GM19372 (cell line): ENCODE measurements at regions not wholly inside any gene's neighbourhood (a gene's known extent, or its start where the extent isn't known, plus 50 kb on each side); places are given as distances from the start of the nearest gene placed in this dataset.
"Not testable (repeated sequence)": the region's sequence is repeated elsewhere in the genome, so short reads cannot be mapped to it uniquely, and the experiment has no call there.

Source experiments
- ATAC-seq: cut with Tn5 transposase; IDR thresholded peaks from one replicate; pipeline ENCODE4 v1.9.1; 2021; ENCODE audit warnings: mild to moderate bottlenecking, low read depth, moderate library complexity; ENCODE audit not compliant: unreplicated experiment

- not testable (repeated sequence) for ATAC-seq
Measured at GRCh38 chr16:29094729-29095624, 110.1 kb downstream of the LAT start.

DNA sequence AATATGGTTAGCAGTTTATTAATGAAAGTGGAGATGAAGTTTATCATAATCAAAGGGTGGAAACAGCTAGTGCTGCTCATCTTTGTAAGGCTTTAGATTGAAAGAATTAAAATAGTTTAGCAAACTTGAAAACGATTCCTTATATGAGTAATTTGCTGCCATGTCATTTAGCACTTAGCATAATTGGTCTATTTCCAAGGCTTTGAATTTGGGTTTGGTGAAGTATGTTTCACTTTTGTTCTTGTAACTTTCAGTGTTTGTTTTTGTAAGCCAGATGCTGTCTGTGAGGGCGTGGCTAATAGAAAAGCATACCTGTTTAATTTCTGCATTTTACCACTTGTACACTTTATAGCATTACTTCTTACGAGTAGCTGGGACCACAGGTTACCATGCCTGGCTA is 109.5 kb downstream of the LAT start:
- ATAC-seq, result not testable (repeated sequence)

DNA sequence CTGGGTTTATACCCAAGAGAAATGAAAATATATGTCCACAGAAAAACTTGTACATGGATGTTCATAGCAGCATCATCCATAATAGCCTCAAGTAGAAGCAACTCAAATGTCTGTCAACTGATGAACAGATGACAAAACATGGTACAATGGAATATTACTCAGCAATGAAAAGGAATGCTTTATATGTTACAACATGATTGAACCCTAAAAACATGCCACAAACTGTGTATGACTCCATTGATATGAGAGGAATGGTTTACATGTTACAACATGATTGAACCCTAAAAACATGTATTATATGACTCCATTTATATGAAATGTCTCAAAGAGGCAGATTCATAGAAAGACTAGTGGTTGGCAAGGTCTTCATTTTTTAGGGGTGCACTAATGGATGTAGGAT is 104.8 kb downstream of the LAT start:
- not testable (repeated sequence) for ATAC-seq

DNA sequence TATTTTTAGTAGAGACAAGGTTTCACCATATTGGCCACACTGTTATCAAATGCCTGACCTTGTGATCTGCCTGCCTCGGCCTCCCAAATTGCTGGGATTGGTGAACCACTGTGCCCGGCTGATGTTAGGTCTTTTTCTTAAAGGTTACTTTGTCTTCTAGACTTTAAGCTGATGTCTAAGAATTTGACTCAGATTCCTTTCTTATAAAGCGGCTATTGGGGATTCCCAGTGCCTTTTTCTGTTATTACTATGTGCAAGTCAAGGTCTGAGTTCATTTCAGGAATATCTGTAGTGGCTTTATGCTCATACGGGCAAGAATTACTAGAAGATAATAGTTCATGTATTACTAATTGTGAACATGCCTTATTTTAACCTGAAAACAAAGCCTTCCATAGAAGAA is 102.8 kb downstream of the LAT start:
- not testable (repeated sequence) for ATAC-seq

- ATAC-seq, result not testable (repeated sequence)
Measured at GRCh38 chr16:29081829-29082639, 97.2 kb downstream of the LAT start.

DNA sequence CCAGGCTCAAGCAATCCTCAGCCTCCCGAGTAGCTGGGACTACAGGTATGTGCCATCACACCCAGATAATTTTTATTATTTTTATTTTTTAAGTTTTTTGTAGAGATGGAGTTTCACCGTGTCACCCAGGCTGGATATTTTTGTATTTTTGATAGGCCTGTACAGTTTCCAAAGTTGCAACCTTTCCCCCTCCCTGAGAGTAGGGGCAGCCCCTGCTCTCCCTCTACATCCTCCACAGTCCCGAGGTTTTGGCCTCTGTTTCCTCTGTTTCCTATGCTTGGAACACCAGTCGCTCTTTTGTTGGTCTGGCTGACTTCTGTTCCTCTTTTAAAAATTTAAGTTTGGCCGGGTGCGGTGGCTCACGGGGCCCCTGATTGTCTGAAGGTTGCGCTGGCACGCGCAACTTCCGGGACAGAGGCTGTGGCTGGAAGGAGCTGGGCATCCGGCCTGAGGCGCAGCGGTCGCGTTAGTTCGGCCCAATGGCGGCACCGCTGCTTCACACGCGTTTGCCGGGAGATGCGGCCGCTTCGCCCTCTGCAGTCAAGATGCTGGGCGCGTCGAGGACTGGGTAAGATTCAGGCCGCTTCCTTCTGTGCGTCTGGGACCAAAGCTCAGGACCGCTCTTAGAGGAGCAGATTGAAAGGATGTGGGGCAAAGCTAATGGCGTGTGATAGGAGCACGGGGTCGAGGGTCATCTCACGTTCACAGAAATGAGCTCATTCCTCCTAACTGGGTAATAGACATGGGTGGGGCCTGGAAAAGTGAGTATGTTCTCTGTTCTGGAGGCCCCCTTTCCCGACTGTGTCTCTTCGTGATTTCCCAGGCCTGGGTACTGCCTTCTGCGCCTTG is 89.9 kb downstream of the LAT start:
- ATAC-seq, result peak; percentile 76

- not testable (repeated sequence) for ATAC-seq
Measured at GRCh38 chr16:29062235-29062634, 77.4 kb downstream of the LAT start.

DNA sequence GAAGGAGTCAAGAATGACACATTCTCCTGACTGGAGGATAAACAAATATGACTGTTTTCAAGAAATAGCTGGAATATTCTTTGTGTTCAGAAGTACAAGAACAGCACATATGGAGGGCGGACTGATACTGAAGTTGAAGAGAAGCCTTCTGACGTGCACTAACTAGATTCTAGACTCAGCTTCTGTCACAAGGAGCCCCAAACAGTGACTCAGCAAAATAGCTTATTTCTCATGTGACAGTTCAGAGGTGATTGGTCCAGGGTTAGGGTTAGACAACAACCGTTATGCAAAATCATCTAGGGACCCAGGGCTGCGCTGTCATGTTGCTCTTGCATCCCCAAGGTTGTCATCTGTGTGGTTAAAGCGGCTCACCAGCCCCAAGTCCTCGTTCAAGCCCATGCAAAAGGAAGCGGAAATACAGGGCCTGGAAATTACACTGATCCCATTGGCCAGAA is 76.6 kb downstream of the LAT start:
- not testable (repeated sequence) for ATAC-seq

- ATAC-seq, result not testable (repeated sequence)
Measured at GRCh38 chr16:29060022-29060810, 75.4 kb downstream of the LAT start.

- not testable (repeated sequence) for ATAC-seq
Measured at GRCh38 chr16:29059575-29059974, 74.7 kb downstream of the LAT start.
